LNCaP clone FGC (cell line): ENCODE measurements at regions not wholly inside any gene's neighbourhood (a gene's known extent, or its start where the extent isn't known, plus 50 kb on each side); places are given as distances from the start of the nearest gene placed in this dataset.
"Not testable (repeated sequence)": the region's sequence is repeated elsewhere in the genome, so short reads cannot be mapped to it uniquely, and the experiment has no call there.

Experiments used
- DNase-seq: peaks from one replicate; pipeline ENCODE4 v3.0.0-alpha.2; 2011; ENCODE audit warnings: low read depth
- H3K4me3 ChIP-seq: 2 replicates; pipeline ENCODE4 v1.5.1; 2011; ENCODE audit warnings: mild to moderate bottlenecking, low read depth, low read length, control low read depth
- TF ChIP-seq, protein P1 (sequence below): IDR thresholded peaks from 2 replicates; pipeline ENCODE4 v1.5.1; 2012; ENCODE audit warnings: mild to moderate bottlenecking; ENCODE audit not compliant: control insufficient read depth, insufficient read depth; ENCODE audit errors: extremely low read depth

DNA sequence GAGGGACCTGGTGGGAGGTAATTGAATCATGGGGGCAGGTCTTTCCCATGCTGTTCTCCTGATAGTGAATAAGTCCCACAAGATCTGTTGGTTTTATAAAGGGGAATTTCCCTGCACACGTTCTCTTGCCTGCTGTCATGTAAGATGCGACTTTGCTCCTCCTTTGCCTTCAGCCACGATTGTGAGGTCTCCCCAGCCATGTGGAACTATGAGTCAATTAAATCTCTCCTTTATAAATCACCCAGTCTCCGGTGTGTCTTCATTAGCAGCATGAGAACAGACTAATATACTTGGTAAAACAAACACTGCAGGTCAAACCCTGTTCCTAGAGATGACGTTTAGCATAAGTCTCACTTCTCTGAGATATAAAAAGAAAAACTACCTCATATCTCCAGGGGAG is 148.3 kb downstream of the MATN1 start:
- TF ChIP-seq, protein P1, sequence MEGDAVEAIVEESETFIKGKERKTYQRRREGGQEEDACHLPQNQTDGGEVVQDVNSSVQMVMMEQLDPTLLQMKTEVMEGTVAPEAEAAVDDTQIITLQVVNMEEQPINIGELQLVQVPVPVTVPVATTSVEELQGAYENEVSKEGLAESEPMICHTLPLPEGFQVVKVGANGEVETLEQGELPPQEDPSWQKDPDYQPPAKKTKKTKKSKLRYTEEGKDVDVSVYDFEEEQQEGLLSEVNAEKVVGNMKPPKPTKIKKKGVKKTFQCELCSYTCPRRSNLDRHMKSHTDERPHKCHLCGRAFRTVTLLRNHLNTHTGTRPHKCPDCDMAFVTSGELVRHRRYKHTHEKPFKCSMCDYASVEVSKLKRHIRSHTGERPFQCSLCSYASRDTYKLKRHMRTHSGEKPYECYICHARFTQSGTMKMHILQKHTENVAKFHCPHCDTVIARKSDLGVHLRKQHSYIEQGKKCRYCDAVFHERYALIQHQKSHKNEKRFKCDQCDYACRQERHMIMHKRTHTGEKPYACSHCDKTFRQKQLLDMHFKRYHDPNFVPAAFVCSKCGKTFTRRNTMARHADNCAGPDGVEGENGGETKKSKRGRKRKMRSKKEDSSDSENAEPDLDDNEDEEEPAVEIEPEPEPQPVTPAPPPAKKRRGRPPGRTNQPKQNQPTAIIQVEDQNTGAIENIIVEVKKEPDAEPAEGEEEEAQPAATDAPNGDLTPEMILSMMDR = no peak
- no peak for DNase-seq
- no peak overlapping the region for H3K4me3 ChIP-seq

DNA sequence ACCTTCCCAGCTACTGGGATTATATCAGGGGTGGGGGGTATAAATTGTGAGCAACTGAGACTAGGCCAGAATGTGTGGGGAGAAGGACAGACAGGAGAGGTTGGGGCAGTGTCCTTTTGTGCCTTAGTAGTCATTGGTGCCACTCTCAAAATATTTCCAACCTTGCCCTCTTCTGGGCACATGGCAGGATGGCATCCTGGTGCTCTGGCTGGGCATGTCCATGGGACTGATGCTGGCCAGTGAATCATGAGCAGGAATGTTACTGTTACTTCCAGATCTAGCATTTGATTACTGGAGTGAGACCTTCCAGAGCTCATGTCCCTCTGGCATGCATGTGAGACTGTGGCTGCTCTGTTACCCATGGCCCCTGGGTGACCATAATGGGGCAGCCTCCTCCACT is 151.2 kb downstream of the MATN1 start:
- no peak overlapping the region for H3K4me3 ChIP-seq
- no peak for DNase-seq
- TF ChIP-seq, protein P1 = no peak

DNA sequence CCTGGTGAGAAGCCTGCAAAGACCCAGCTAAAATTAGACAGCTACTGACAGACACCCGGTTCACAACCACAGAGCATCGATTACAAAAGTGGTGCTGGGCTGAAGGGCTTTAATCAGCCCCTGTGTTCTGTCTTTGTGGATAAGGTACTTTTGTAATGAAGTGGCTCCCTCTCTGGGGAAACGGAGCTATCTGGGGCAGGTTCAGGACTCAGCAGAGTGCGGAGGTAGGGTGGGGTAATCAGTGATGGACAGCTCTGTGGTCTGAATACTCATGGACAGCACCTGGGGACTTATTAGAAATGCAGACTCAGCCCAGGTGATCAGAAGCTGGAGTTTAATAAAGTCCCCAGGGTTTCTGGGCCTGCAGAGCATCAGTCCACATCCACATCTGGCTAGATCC is 152.0 kb downstream of the MATN1 start:
- H3K4me3 ChIP-seq = no peak overlapping the region
- DNase-seq = no peak
- TF ChIP-seq, protein P1 = no peak

DNA sequence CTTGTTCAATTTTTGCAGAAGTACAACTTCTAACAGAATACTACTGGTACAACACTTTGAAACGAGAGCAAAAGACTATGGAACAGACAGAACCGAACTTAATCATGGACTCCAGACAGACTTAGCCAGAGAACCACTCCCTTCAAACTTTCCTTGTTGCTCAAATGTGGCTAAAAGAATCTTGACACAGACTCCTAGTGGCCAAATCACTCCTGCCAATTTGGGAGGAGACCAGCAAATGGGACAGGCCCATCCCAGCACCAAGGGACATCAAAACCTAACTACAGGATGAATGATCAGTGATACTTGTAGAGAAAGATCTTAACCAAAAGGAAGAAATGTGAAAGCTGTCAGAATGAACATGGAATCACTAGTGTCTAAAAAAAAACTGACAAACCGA is 154.0 kb downstream of the MATN1 start:
- DNase-seq = no peak
- no peak overlapping the region for H3K4me3 ChIP-seq
- TF ChIP-seq, protein P1 = no peak

DNA sequence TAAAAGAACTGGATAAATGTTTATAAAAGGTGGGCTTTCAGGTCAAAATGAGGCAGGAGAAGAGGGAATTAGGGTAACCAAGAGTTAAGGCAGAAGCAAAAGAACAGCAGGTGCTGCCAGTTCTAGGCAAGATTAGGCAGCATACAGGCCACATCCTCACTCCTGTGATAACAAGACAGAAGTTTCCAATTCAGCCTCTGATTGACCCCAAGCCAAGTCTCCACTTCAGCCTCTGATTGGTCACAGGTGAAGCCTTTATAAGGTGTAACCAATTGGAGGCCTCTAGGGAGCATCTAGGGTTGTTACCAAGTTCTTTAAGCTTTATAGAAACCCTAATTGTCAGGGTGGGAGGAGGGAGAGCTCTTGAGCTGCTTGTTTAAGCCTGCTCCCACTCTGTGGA is 160.8 kb downstream of the MATN1 start:
- DNase-seq = no peak
- TF ChIP-seq, protein P1 = no peak
- no peak overlapping the region for H3K4me3 ChIP-seq

DNA sequence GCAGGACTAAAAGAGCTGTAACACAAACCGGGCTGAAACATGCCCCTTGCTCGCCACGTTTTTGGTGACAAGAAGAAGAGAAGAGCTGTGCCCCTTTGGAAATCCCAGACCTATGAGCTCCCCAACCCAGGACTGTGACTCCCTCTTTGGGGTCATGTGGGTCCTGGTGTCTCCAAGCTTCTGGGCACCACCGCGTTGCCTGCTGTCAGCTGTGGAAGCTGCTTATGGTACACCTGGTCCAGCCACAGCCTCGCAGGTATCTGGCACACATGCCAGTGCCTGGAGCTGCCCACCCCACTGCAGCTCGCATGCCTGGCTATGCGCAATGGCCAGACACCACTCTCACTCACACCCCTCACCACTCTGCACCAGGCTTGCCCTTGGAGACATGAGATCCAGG is 171.8 kb downstream of the MATN1 start:
- TF ChIP-seq, protein P1 = no peak
- DNase-seq = no peak
- H3K4me3 ChIP-seq = no peak overlapping the region

DNA sequence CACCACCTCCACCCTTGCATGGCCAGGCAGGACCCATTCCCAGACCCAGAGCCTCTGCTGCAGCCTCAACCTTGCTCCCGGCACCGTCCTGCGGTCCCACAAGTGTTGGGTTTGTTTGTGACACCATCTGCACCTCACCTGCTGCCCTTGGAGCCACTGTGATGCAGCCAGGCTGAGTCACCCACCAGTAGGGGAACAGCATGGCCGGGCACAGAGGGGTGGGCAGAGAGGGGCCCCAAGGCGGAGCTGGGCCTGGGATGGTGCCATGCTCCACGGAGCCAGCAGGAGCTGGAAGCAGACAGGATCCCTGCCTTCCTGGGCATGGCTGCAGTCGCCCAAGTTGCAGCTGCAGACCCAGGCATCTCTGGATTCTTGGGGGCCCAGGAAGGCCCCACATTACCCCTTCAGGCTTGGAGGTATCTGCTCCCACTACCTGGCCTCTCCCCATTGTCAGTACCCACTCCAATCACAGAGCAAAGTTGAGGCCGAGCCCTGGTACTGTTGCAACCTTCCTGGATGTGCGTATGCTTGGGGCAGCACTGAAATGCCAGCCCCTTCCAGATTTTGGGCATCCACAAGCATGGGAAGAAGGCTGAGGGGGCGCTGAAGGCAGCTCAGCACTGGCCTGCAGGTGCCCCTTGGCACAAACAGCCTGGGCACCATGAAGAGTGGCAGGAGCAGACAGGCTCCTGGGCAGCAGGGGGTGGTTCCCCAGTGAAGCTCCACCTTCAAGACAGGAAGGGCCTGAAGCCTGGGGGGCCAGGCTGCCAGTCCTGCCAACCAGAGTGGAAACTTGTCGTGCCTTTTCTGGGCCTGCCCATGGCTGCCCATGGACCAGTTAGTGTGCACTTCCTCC is 172.8 kb downstream of the MATN1 start:
- TF ChIP-seq, protein P1 = no peak
- H3K4me3 ChIP-seq = no peak overlapping the region
- no peak for DNase-seq

DNA sequence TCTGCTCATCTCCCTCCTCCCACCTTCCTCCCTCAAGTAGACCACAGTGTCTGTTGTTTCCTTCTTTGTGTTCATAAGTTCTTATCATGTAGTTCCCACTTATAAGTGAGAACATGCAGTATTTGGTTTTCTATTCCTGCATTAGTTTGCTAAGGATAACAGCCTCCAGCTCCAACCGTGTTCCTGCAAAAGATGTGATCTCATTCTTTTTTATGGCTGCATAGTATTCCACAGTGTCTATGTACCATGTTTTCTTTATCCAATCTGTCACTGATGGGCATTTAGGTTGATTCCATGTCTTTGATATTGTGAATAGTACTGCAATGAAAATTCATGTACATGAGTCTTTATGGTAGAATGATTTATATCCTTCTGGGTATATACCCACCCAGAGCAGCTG is 173.5 kb downstream of the MATN1 start:
- not testable (repeated sequence) for DNase-seq

More for the DNA sequence above, 173.5 kb downstream of the MATN1 start:
- H3K4me3 ChIP-seq = not testable (repeated sequence)
